HG02588 (cell line): ENCODE measurements at regions not wholly inside any gene's neighbourhood (a gene's known extent, or its start where the extent isn't known, plus 50 kb on each side); places are given as distances from the start of the nearest gene placed in this dataset.

Source experiments
- ATAC-seq: cut with Tn5 transposase; IDR thresholded peaks from one replicate; pipeline ENCODE4 v1.9.1; 2021; ENCODE audit warnings: mild to moderate bottlenecking, moderate library complexity; ENCODE audit not compliant: unreplicated experiment

DNA sequence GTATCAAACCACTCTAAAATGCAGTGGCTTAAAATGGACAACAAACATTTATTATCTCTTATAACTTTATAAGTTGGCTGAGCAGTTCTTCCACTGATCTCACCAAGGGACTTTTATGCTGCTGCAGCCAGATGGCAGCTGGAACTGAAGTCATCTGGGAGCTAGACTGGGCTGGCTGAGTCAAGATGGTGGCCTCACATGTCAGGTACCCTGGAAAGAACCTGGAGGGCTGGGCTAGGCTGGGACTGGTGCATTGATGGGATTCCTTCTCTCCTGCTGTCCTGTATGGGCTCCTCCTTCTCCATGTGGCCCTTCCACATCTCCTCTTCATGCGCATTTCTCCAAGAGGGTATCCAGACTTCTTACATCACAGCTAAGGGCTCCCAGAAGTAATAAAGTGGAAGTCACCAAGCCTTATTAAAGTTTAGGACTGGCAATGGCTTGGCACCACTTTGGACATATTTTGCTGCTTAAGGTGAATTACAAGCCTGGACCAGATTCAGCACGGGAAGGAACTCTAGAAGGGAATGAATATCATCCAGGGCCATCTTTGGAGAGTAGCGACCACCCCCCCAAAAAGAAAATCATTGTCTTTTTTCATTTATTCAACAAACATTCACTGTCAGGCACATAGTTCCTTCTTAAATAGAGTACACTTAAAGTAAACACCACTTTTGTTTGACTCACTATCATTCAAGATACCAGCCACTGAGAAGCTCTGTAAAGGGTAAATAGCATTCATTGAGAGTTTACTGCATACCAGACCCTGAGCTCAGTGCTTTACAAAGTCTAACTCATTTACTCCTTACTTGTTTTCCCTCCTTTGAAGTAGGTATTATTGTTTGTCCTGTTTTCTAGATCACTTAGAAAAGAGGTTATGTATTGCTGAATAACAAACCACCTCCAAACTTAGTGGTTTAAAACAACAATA is 138.0 kb downstream of the ZFP36L2 start:
- ATAC-seq, result no peak

DNA sequence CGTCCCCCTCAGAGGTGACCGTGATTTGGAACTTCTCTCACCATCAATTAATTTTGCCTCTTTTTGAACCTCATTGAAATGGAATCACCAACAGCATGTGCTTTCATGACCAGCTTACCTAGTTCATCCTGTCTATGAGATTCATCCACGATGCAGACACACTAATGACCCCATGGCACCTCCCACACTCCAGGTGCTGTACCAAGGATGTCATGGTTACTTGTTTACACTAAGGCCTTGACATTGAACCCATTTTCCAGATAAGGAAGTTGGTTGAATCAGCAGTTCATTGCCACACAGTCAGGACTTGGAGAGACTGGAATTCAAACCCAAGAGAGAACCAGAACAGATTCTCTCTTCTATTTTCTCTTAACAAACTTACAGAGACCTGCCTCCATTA is 139.0 kb downstream of the ZFP36L2 start:
- no peak for ATAC-seq

GRCh38 chr2:43086451-43087221 is 139.8 kb downstream of the ZFP36L2 start:
- ATAC-seq, result no peak

GRCh38 chr2:43085929-43086328 is 140.5 kb downstream of the ZFP36L2 start:
- ATAC-seq, result no peak

GRCh38 chr2:43085505-43085904 is 140.9 kb downstream of the ZFP36L2 start:
- ATAC-seq, result no peak

GRCh38 chr2:43084699-43085091 is 141.7 kb downstream of the ZFP36L2 start:
- ATAC-seq, result no peak

- no peak for ATAC-seq
Measured at GRCh38 chr2:43083710-43084698, 142.4 kb downstream of the ZFP36L2 start.

DNA sequence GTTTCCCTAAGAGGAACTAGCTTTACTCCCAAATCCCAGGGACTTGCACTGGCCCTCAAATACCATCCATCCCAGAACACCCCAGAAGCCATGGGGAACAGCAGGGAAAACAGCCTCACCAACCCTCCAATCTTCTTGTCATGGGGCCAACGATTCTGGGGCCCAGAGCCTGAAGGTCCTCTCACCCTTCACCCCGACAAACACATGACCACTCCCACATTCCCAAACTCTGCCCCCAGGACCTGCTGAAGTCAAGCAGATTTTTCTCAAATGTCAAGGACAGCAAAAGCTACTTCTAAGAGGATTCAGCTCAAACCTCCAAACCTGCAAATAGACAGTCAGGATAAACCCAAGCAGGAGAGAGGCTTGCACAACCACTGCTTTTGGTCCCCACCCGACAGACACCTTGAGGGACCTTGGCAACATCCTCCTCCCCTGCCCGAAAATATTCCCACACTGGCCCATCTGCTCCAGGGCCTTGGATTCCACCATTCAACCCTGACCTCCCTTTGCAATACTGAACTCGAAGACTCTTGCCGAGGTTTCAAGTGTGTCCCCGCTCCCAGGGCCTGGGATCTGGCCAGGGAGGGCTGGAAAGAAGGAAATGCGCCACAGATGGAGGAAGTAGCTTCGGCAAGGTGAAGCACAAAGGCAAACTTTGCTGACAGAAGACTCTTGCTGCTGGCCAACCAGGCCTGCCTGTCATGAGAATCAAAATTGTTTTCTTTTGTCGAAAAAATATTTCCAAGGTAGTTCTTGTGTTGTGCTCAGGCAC is 143.3 kb downstream of the ZFP36L2 start:
- ATAC-seq, result no peak

DNA sequence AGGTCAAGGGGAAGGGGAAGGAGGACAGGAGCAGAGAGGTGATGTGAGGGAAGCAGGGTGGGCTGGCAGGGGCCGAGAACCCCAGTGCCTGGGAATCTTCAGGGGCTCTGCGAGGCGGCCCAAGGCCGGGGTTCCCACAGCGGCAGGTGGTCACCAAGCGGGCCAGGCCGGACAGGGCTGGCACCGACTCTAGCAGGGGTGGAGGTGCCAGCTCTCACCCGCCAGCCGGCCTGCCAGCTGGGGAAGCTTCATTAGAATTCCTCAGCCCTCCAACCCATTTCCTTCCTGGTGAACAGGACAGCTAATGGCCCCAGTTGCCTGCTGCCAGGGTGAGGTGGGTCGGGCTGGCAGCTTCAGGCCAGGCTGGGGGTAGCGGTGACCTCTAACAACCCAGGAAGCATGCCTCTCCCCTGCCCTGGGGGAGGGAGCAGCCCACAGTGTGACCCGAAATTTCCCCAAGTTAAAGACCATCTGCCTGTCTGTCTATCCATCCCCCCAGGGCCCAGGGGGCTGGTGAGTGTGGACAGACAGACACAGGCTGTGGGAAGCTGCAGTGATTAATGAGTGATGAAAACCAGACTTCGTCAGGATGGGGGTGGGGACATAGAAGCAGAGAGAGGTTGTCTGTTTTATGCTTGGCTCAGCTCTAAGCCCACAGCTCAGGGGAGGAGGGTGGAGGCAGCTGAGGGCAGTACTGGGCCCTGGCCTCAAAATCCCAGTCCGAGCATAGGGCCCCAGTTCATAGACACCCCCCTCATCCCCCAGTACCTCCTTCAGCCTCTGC is 144.1 kb downstream of the ZFP36L2 start:
- ATAC-seq, result no peak

DNA sequence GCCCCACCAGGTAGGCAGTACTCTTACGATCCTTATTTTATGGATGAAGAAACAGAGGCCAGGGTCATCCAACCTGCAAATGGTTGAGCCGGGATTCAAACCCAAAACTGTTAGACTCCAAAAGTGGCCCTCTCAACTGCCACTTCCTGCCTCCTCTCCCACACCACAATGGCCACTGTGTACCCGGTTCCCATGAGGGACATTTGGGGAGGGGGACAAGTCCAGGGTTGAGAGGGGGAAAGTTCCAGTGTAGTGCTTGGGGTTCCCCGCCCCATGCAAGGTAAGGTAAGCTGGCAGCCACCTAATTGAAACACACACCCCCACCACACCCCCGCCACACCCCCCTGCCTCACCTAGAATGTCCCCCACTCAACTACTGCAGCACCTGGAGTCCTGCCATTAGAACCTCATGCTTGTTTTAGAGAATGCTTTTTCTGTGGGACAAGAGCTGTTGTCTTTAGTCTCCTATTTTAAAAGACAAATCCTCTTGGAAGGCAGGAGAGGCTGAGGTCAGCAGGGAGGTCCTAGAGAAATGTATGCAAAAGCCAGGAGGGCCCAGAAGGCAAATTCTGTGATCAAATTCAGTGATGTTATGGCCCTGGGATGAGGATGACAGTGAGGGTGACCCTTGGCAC is 145.2 kb downstream of the ZFP36L2 start:
- ATAC-seq, result no peak

DNA sequence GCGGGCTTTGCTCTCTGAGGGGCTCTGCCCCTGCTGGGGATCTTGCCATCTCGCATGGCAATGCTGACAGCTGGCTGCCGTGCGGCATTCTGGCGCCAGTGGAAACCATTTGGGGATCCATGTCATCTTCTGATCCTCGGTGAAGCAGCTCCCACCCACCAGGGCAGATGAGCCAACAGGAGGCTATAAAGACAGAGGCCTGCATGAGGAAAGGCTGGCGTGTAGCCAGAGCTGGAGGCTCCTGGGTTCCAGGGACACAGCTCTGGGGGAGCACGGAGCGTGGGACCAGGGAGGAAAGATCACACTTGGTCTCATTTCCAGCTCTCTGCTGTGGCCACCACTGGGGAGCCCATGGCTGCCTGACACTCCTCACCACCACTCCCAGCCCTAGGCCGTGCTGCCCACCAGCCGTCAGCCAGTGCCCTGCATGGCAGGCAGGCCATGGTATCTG is 145.8 kb downstream of the ZFP36L2 start:
- no peak for ATAC-seq

DNA sequence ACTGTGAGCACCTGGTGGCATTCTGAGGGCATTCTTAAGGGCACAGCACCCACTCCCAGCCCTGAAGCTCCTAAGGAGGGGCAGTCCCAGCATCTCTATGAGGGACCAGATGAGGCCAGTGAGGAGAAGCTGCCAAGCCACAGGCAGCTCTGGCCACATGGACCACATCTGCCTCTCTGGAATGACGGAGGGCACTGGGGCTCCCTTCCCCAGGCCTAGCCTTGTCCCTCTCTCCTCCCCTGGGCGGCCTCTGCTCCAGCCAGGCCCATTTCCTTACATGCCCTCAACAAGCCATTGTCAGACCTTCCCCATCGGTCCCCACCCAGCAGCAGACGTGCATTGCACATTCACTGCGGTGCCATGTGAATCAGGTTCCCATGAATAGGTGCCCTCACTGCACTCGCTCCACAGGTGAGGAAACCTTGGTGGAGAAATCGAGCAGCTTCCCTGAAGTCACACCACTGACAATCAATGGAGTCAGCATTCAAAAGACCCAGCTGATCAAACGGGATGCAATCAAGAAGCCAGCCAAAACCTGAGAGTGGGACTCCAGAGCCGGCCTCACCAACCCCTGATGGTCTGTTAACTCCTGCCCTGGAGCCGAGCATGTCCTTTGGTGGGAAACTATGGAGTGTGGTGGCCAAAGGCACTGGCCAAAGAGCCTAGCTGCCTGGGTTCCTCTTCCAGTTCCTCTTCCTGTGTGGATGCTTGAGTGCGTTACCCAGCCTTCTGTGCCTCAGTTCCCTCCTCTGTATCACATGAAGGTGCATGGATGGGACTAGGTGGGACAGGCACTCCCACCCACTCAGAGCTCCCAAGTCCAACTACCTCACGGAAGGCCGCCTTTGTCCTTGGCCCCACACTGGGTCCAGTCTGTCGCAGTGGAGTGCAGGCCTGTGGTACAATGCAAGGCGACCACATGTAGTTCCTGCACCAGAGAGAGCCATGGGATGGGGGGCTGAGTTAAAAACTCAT is 147.3 kb downstream of the ZFP36L2 start:
- ATAC-seq, result no peak

GRCh38 chr2:43078301-43078700 is 148.1 kb downstream of the ZFP36L2 start:
- ATAC-seq, result no peak

DNA sequence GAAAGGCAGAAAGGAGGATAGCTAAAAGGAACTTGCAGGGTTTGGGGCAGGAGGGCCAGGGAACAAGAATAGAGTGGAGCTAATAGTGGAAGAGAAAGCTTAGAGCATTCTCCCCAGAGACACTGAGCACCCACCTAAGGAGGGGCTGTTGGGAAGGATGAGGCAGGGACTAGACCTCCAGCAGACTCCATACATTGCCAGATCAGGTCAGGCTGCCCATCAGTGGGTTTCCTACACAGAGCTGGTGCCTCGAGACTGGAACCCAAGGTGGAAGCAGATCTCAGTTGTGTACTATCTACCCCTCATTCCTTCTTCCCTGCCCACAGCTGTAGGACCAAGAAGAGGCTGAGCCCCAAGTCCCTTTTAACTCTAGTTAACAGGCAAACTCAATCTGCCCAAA is 148.5 kb downstream of the ZFP36L2 start:
- ATAC-seq, result no peak

- no peak for ATAC-seq
Measured at GRCh38 chr2:43076676-43077075, 149.7 kb downstream of the ZFP36L2 start.

- no peak for ATAC-seq
Measured at GRCh38 chr2:43075811-43076585, 150.4 kb downstream of the ZFP36L2 start.
